ENCODE measurements at regions not wholly inside any gene's neighbourhood (a gene's known extent, or its start where the extent isn't known, plus 50 kb on each side); places are given as distances from the start of the nearest gene placed in this dataset.

- TF ChIP-seq EZH2phosphoT487 (IDR thresholded peaks at IDR 0.05; ENCODE audit: borderline replicate concordance, low read depth, low read length) = no peak
- TF ChIP-seq, protein P1, sequence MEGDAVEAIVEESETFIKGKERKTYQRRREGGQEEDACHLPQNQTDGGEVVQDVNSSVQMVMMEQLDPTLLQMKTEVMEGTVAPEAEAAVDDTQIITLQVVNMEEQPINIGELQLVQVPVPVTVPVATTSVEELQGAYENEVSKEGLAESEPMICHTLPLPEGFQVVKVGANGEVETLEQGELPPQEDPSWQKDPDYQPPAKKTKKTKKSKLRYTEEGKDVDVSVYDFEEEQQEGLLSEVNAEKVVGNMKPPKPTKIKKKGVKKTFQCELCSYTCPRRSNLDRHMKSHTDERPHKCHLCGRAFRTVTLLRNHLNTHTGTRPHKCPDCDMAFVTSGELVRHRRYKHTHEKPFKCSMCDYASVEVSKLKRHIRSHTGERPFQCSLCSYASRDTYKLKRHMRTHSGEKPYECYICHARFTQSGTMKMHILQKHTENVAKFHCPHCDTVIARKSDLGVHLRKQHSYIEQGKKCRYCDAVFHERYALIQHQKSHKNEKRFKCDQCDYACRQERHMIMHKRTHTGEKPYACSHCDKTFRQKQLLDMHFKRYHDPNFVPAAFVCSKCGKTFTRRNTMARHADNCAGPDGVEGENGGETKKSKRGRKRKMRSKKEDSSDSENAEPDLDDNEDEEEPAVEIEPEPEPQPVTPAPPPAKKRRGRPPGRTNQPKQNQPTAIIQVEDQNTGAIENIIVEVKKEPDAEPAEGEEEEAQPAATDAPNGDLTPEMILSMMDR (conservative IDR thresholded peaks at IDR 0.05; ENCODE audit: low read length) = no peak
- intact Hi-C loops (cut with micrococcal nuclease; ENCODE audit: unreplicated experiment) = no loop called here
- no TSS peak for BruUV-seq (replicated peaks)
- ChIA-PET CTCF (ENCODE audit: unreplicated experiment) (no interaction called here), POLR2A (no interaction called here)
- H4K20me1 ChIP-seq (ENCODE audit: insufficient read depth, low read length) = no peaks in the 10 kb centered on the region
- no peak overlapping the region for H3K4me2 ChIP-seq (ENCODE audit: low read length)
- H3K4me3 ChIP-seq (ENCODE audit: low read depth, low read length, poor library complexity, severe bottlenecking) = no peak overlapping the region
- no peak overlapping the region for H3K27ac ChIP-seq (ENCODE audit: low read depth, low read length, poor library complexity, severe bottlenecking)
- no peak for DNase-seq (ENCODE audit: low spot score)
- H3K4me1 ChIP-seq (ENCODE audit: insufficient read depth, low read length, poor library complexity, severe bottlenecking) = no peaks in the 10 kb centered on the region
- no peaks in the 10 kb centered on the region for H3K9me3 ChIP-seq (ENCODE audit: low read length)
- H3K9me2 ChIP-seq (ENCODE audit: insufficient read depth, low read length) = no peaks in the 10 kb centered on the region
- no peaks in the 10 kb centered on the region for H3K79me2 ChIP-seq (ENCODE audit: insufficient read depth, low read depth, low read length)
- no peak overlapping the region for H2AFZ ChIP-seq (ENCODE audit: low read length)
- H3K36me3 ChIP-seq (ENCODE audit: insufficient read depth, low read length) = no peaks in the 10 kb centered on the region
Observed at GRCh38 chr4:156556336-156556735, 415.3 kb downstream of the PDGFC start.

GRCh38 chr4:156553659-156554058, 417.9 kb downstream of the PDGFC start:
- no peaks in the 10 kb centered on the region for H3K79me2 ChIP-seq (ENCODE audit: insufficient read depth, low read depth, low read length)
- ChIA-PET CTCF (ENCODE audit: unreplicated experiment) (no interaction called here), POLR2A (no interaction called here)
- H4K20me1 ChIP-seq (ENCODE audit: insufficient read depth, low read length) = no peaks in the 10 kb centered on the region
- H3K4me1 ChIP-seq (ENCODE audit: insufficient read depth, low read length, poor library complexity, severe bottlenecking) = no peaks in the 10 kb centered on the region
- no peak for TF ChIP-seq EZH2phosphoT487 (IDR thresholded peaks at IDR 0.05; ENCODE audit: borderline replicate concordance, low read depth, low read length)
- TF ChIP-seq, protein P1 (conservative IDR thresholded peaks at IDR 0.05; ENCODE audit: low read length) = no peak
- no TSS peak for BruUV-seq (replicated peaks)
- no peak overlapping the region for H3K4me3 ChIP-seq (ENCODE audit: low read depth, low read length, poor library complexity, severe bottlenecking)
- no peak overlapping the region for H3K4me2 ChIP-seq (ENCODE audit: low read length)
- no peak overlapping the region for H3K27ac ChIP-seq (ENCODE audit: low read depth, low read length, poor library complexity, severe bottlenecking)
- intact Hi-C loops (cut with micrococcal nuclease; ENCODE audit: unreplicated experiment) = no loop called here
- H3K9me2 ChIP-seq (ENCODE audit: insufficient read depth, low read length) = no peaks in the 10 kb centered on the region; the same call in 1 of the 2 replicates
- no peaks in the 10 kb centered on the region for H3K36me3 ChIP-seq (ENCODE audit: insufficient read depth, low read length)
- H2AFZ ChIP-seq (ENCODE audit: low read length) = no peak overlapping the region
- DNase-seq (ENCODE audit: low spot score) = no peak
- no peaks in the 10 kb centered on the region for H3K9me3 ChIP-seq (ENCODE audit: low read length)

DNA sequence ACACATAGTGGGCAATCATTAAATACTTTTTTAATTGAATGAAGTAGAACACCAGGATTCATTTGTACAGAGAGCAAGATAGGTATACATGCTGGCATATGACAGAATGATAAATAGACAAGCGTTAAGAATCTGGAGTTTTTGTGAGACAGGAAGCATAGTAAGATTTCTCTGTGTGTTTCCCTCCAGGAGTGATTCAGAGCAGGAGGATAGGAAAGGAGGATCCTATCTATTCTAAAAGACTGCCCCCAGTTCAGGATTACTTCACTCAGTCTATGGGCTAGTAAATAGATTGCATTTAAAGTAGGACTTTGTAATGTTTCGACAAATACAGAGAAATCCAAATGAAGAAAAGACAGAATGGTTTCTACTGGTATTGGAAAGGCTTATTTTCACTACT, 423.7 kb downstream of the PDGFC start:
- no peak overlapping the region for H3K4me3 ChIP-seq (ENCODE audit: low read depth, low read length, poor library complexity, severe bottlenecking)
- no peaks in the 10 kb centered on the region for H3K79me2 ChIP-seq (ENCODE audit: insufficient read depth, low read depth, low read length)
- H3K9me3 ChIP-seq (ENCODE audit: low read length) = no peaks in the 10 kb centered on the region
- H2AFZ ChIP-seq (ENCODE audit: low read length) = no peak overlapping the region
- H3K9me2 ChIP-seq (ENCODE audit: insufficient read depth, low read length) = no peaks in the 10 kb centered on the region; the same call in 1 of the 2 replicates
- no TSS peak for BruUV-seq (replicated peaks)
- no peak for DNase-seq (ENCODE audit: low spot score)
- no peaks in the 10 kb centered on the region for H4K20me1 ChIP-seq (ENCODE audit: insufficient read depth, low read length)
- CTCF ChIA-PET (ENCODE audit: unreplicated experiment) = no interaction called here
- H3K4me1 ChIP-seq (ENCODE audit: insufficient read depth, low read length, poor library complexity, severe bottlenecking) = no peaks in the 10 kb centered on the region
- H3K27ac ChIP-seq (ENCODE audit: low read depth, low read length, poor library complexity, severe bottlenecking) = no peak overlapping the region
- TF ChIP-seq EZH2phosphoT487 (IDR thresholded peaks at IDR 0.05; ENCODE audit: borderline replicate concordance, low read depth, low read length) = no peak
- TF ChIP-seq, protein P1 (conservative IDR thresholded peaks at IDR 0.05; ENCODE audit: low read length) = no peak
- H3K36me3 ChIP-seq (ENCODE audit: insufficient read depth, low read length) = no peaks in the 10 kb centered on the region
- no peak overlapping the region for H3K4me2 ChIP-seq (ENCODE audit: low read length)
- POLR2A ChIA-PET = no interaction called here
- intact Hi-C loops (cut with micrococcal nuclease; ENCODE audit: unreplicated experiment) = no loop called here

All from OCI-LY7 (cell line).